HL-60 (cell line): ENCODE measurements at regions not wholly inside any gene's neighbourhood (a gene's known extent, or its start where the extent isn't known, plus 50 kb on each side); places are given as distances from the start of the nearest gene placed in this dataset.

ENCODE experiments used
- CTCF ChIP-seq: IDR thresholded peaks from one replicate; pipeline ENCODE4 v1.5.1; 2011; ENCODE audit warnings: low read length, control low read depth, inconsistent platforms; ENCODE audit not compliant: insufficient read depth
- GABPA ChIP-seq: IDR thresholded peaks from 2 replicates; pipeline ENCODE4 v1.6.1; 2012; ENCODE audit warnings: low read depth
- POLR2AphosphoS5 ChIP-seq: IDR thresholded peaks from 2 replicates; pipeline ENCODE4 v1.6.1; 2012; ENCODE audit warnings: low read depth
- REST ChIP-seq: IDR thresholded peaks from 2 replicates; pipeline ENCODE4 v1.6.1; 2012; ENCODE audit warnings: low read depth; ENCODE audit not compliant: insufficient replicate concordance
- SPI1 ChIP-seq: IDR thresholded peaks from 2 replicates; pipeline ENCODE4 v1.6.1; 2012; ENCODE audit warnings: low read depth, mild to moderate bottlenecking, borderline replicate concordance

- no peak for TF ChIP-seq CTCF
- TF ChIP-seq POLR2AphosphoS5, result no peak
- no peak for TF ChIP-seq REST
- TF ChIP-seq GABPA, result no peak
- TF ChIP-seq SPI1, result no peak
These were observed 469.0 kb upstream of the PRKX start for GRCh38 chrX:4182408-4182806.
